ENCODE measurements at regions not wholly inside any gene's neighbourhood (a gene's known extent, or its start where the extent isn't known, plus 50 kb on each side); places are given as distances from the start of the nearest gene placed in this dataset.

DNA sequence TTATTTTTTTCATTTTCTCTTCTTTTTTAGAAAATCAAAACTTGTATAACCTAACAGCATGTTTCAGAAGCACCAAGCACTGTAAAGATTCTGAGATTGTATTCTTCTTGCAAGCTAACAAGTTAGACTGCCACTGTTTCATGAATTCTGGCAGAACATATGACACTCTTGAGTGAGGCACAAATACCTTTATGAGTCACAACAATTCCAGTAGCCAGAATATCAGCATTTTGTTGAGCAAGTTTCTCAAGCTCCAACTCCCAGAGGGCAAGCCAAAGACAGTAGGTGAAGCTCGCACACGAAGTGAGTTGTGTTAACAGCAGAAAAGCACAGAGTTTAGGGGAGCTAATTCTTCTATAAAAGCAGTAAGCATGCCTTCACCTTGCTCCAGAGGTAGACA is 268.8 kb upstream of the NCAM2 start:
- TF ChIP-seq CEBPB (IDR thresholded peaks at IDR 0.05) (no peak), RAD21 (IDR thresholded peaks at IDR 0.05; ENCODE audit: low read depth) (no peak), EP300 (IDR thresholded peaks at IDR 0.05; ENCODE audit: borderline replicate concordance) (no peak), REST (IDR thresholded peaks at IDR 0.05; ENCODE audit: low read depth) (no peak), NFIC (IDR thresholded peaks at IDR 0.05) (no peak)
